B cell (primary cell): ENCODE measurements at regions not wholly inside any gene's neighbourhood (a gene's known extent, or its start where the extent isn't known, plus 50 kb on each side); places are given as distances from the start of the nearest gene placed in this dataset.

ENCODE experiments used
- ATAC-seq: fragments of 200-7000 bp; cut with Tn5 transposase; one replicate; pipeline ENCODE4 v1.10.0; 2021; ENCODE audit warnings: low read depth, mild to moderate bottlenecking, moderate number of reproducible peaks, moderate library complexity
- CTCF ChIA-PET: fragments of 350-600 bp; sonication (Branson Sonifier 250); formaldehyde crosslinking; loops from one replicate; lab custom pipeline; 2021; ENCODE audit warnings: antibody characterized with exemption, inconsistent platforms; lab: Charles Lee
- POLR2A ChIA-PET: fragments of 350-600 bp; sonication (Branson Sonifier 250); formaldehyde crosslinking; loops from one replicate; lab custom pipeline; 2021; ENCODE audit warnings: antibody characterized with exemption; lab: Charles Lee
- DNase-seq: peaks from one replicate; pipeline ENCODE4 v3.0.0; 2013
- H2AFZ ChIP-seq: 2 replicates; pipeline ENCODE4 v1.6.1; 2012; ENCODE audit warnings: mild to moderate bottlenecking, low read depth, low read length; ENCODE audit not compliant: insufficient read depth, poor library complexity, severe bottlenecking
- H3K27ac ChIP-seq, 2 donors: 1 replicate in 1 of 2; 2 replicates in 1 of 2; pipeline ENCODE4 v1.5.1; 2012 to 2013; ENCODE audit warnings: low read length in 2 of 2, mild to moderate bottlenecking in 2 of 2, moderate library complexity in 1 of 2
- H3K27me3 ChIP-seq, 4 experiments: fragments of 200-600 bp in 1 of 4; sonication (generic) in 1 of 4; replicated peaks in 1 of 4; 1 replicate in 2 of 4; 2 replicates in 2 of 4; pipeline versions ENCODE4 v1.6.1 to v1.7.0; 2013 to 2016; ENCODE audit warnings: low read length in 3 of 4, mild to moderate bottlenecking in 2 of 4, mixed read lengths in 1 of 4, moderate library complexity in 1 of 4; ENCODE audit not compliant: insufficient read depth in 4 of 4, control insufficient read depth in 3 of 4; ENCODE audit errors: control extremely low read depth in 1 of 4
- H3K36me3 ChIP-seq, 2 experiments: replicated peaks in 1 of 2; 1 replicate in 1 of 2; 2 replicates in 1 of 2; pipeline versions ENCODE4 v1.6.1 to v1.7.1; 2013; ENCODE audit warnings: low read length in 1 of 2; ENCODE audit not compliant: insufficient read depth in 2 of 2, control insufficient read depth in 1 of 2; ENCODE audit errors: control extremely low read depth in 1 of 2, extremely low read depth in 1 of 2
- H3K4me1 ChIP-seq, 2 donors: fragments of 200-600 bp in 1 of 2; sonication (generic) in 1 of 2; 1 replicate in 1 of 2; 2 replicates in 1 of 2; pipeline versions ENCODE4 v1.5.1 to v1.6.1; 2013 to 2017; ENCODE audit warnings: low read length in 2 of 2; ENCODE audit not compliant: control insufficient read depth in 2 of 2, insufficient read depth in 2 of 2
- H3K4me2 ChIP-seq: replicated peaks from 2 replicates; pipeline ENCODE3; 2012; ENCODE audit warnings: mild to moderate bottlenecking, low read depth, low read length; ENCODE audit not compliant: poor library complexity, severe bottlenecking
- H3K4me3 ChIP-seq, 5 experiments: fragments of 200-600 bp in 1 of 5; sonication (generic) in 1 of 5; 1 replicate in 3 of 5; 2 replicates in 2 of 5; pipeline versions ENCODE4 v1.5.1 to v1.7.0; 2011 to 2016; ENCODE audit warnings: low read length in 4 of 5, mild to moderate bottlenecking in 4 of 5, low read depth in 2 of 5, control low read depth in 1 of 5, moderate library complexity in 1 of 5; ENCODE audit not compliant: insufficient read depth in 1 of 5; ENCODE audit errors: control extremely low read depth in 1 of 5, extremely low read depth in 1 of 5
- H3K79me2 ChIP-seq: fragments of 200-600 bp; sonication (generic); one replicate; pipeline ENCODE4 v1.6.0; 2016; ENCODE audit warnings: low read length; ENCODE audit not compliant: control insufficient read depth, insufficient read depth
- H3K9ac ChIP-seq: fragments of 200-600 bp; sonication (generic); 2 replicates; pipeline ENCODE4 v1.6.1; 2017; ENCODE audit warnings: mild to moderate bottlenecking, low read length, moderate library complexity
- H3K9me3 ChIP-seq, 3 donors: one replicate each; pipeline versions ENCODE4 v1.6.1 to v1.7.1; 2013; ENCODE audit warnings: low read length in 2 of 3; ENCODE audit not compliant: control insufficient read depth in 2 of 3, insufficient read depth in 1 of 3; ENCODE audit errors: control extremely low read depth in 1 of 3
- H4K20me1 ChIP-seq: 2 replicates; pipeline ENCODE4 v1.6.0; 2012; ENCODE audit warnings: mild to moderate bottlenecking, low read length; ENCODE audit not compliant: insufficient read depth, control insufficient read depth, poor library complexity, severe bottlenecking
- H3K27ac Mint-ChIP-seq: one replicate; pipeline ENCODE4 v1.8.0; 2021; ENCODE audit warnings: mixed read lengths
- H3K27me3 Mint-ChIP-seq: one replicate; pipeline ENCODE4 v1.8.0; 2021; ENCODE audit warnings: mixed read lengths
- H3K4me1 Mint-ChIP-seq: one replicate; pipeline ENCODE4 v1.8.0; 2021; ENCODE audit warnings: mixed read lengths
- H3K4me3 Mint-ChIP-seq: one replicate; pipeline ENCODE4 v1.8.0; 2021; ENCODE audit warnings: mixed read lengths
- H3K9me3 Mint-ChIP-seq: one replicate; pipeline ENCODE4 v1.8.0; 2022; ENCODE audit warnings: mixed read lengths; ENCODE audit not compliant: insufficient read depth
- CTCF ChIP-seq: fragments of 200-600 bp; IDR thresholded peaks from one replicate; pipeline ENCODE4 v1.8.0; 2022; ENCODE audit warnings: antibody characterized with exemption, mild to moderate bottlenecking
- EZH2 ChIP-seq: IDR thresholded peaks from 2 replicates; pipeline ENCODE4 v1.6.1; 2012; ENCODE audit warnings: borderline replicate concordance, low read depth, mild to moderate bottlenecking, moderate library complexity, low read length; ENCODE audit not compliant: insufficient read depth, poor library complexity, severe bottlenecking
- WGBS: methylation state at CpG from one replicate; pipeline ENCODE4 v1.1.5; 2013; ENCODE audit warnings: missing lambda C conversion rate; ENCODE audit not compliant: insufficient coverage; 5-methylcytosine and 5-hydroxymethylcytosine counted together
- intact Hi-C: fragments of 100-400 bp; cut with micrococcal nuclease; formaldehyde crosslinking; loops from one replicate; pipeline ENCODE4 v1.10.0; 2022

GRCh38 chr2:8629402-8629801 lies 52.5 kb upstream of the ID2 start:
- no peak overlapping the region for H3K27ac Mint-ChIP-seq
- H3K4me1 Mint-ChIP-seq = peaks cover 19% of the 10 kb centered on the region
- 96% methylated on average over 3 of the region's 4 CpGs for WGBS
- peaks cover 15% of the 10 kb centered on the region for H3K27me3 Mint-ChIP-seq
- Histone ChIP-seq H3K36me3 (no peaks in the 10 kb centered on the region), H3K27ac (no peak overlapping the region), H3K4me3 (no peak overlapping the region), H3K79me2 (no peaks in the 10 kb centered on the region), H4K20me1 (no peaks in the 10 kb centered on the region), H3K9me3 (no peaks in the 10 kb centered on the region), H2AFZ (no peak overlapping the region), H3K4me1 (peaks cover 8 to 17% of the 10 kb centered on the region in 2 donors), H3K27me3 (no peaks in the 10 kb centered on the region), H3K9ac (no peak overlapping the region), H3K4me2 (no peak overlapping the region)
- intact Hi-C loops = no loop called here
- DNase-seq = no peak
- no peaks in the 10 kb centered on the region for H3K9me3 Mint-ChIP-seq
- no peak overlapping the region for H3K4me3 Mint-ChIP-seq
- ChIA-PET POLR2A (no interaction called here), CTCF (no interaction called here)
- no peak for ATAC-seq
- TF ChIP-seq EZH2 (no peak), CTCF (no peak)

GRCh38 chr2:8630676-8631464 lies 51.0 kb upstream of the ID2 start:
- Histone ChIP-seq H3K4me2 (no peak overlapping the region), H3K79me2 (no peaks in the 10 kb centered on the region), H3K9ac (no peak overlapping the region), H3K4me1 (peaks cover 8 to 17% of the 10 kb centered on the region in 2 donors), H3K27ac (no peak overlapping the region), H4K20me1 (no peaks in the 10 kb centered on the region), H3K9me3 (no peaks in the 10 kb centered on the region), H3K27me3 (no peaks in the 10 kb centered on the region), H2AFZ (no peak overlapping the region), H3K36me3 (no peaks in the 10 kb centered on the region), H3K4me3 (no peak overlapping the region)
- no peaks in the 10 kb centered on the region for H3K9me3 Mint-ChIP-seq
- H3K4me1 Mint-ChIP-seq = peaks cover 19% of the 10 kb centered on the region
- 97% methylated on average over 13 of the region's 21 CpGs for WGBS
- no peak overlapping the region for H3K27ac Mint-ChIP-seq
- H3K4me3 Mint-ChIP-seq = no peak overlapping the region
- DNase-seq (no peak), ATAC-seq (no peak)
- TF ChIP-seq CTCF = no peak
- no peak for TF ChIP-seq EZH2
- ChIA-PET CTCF (no interaction called here), POLR2A (no interaction called here)
- intact Hi-C loops = no loop called here
- H3K27me3 Mint-ChIP-seq = peaks cover 15% of the 10 kb centered on the region
